GM12891 (cell line): ENCODE measurements at regions not wholly inside any gene's neighbourhood (a gene's known extent, or its start where the extent isn't known, plus 50 kb on each side); places are given as distances from the start of the nearest gene placed in this dataset.

Source experiments
- DNase-seq: peaks from one replicate; pipeline ENCODE4 v3.0.0; 2011; ENCODE audit warnings: low spot score; ENCODE audit not compliant: insufficient read length
- FAIRE-seq: peaks from 2 replicates; lab custom pipeline; 2011; peaks lifted over from hg19 to GRCh38; lab: Jason Lieb, UNC
- PAX5 ChIP-seq: IDR thresholded peaks from 2 replicates; pipeline ENCODE4 v1.6.1; 2011; ENCODE audit warnings: low read length, moderate library complexity, mild to moderate bottlenecking; ENCODE audit not compliant: insufficient read depth, severe bottlenecking
- POLR2A ChIP-seq: IDR thresholded peaks from 2 replicates; pipeline ENCODE4 v1.6.1; 2011; ENCODE audit warnings: low read depth, low read length, control low read depth
- POLR2AphosphoS5 ChIP-seq: IDR thresholded peaks from 2 replicates; pipeline ENCODE4 v1.6.1; 2011; ENCODE audit warnings: low read depth, low read length, control low read depth
- POU2F2 ChIP-seq: IDR thresholded peaks from 2 replicates; pipeline ENCODE4 v1.6.1; 2011; ENCODE audit warnings: low read depth, mild to moderate bottlenecking, control low read depth, low read length, moderate library complexity
- SPI1 ChIP-seq: IDR thresholded peaks from 2 replicates; pipeline ENCODE4 v1.6.1; 2011; ENCODE audit warnings: low read depth, low read length, control low read depth
- TAF1 ChIP-seq: IDR thresholded peaks from 2 replicates; pipeline ENCODE4 v1.6.1; 2011; ENCODE audit warnings: low read depth, low read length, control low read depth

DNA sequence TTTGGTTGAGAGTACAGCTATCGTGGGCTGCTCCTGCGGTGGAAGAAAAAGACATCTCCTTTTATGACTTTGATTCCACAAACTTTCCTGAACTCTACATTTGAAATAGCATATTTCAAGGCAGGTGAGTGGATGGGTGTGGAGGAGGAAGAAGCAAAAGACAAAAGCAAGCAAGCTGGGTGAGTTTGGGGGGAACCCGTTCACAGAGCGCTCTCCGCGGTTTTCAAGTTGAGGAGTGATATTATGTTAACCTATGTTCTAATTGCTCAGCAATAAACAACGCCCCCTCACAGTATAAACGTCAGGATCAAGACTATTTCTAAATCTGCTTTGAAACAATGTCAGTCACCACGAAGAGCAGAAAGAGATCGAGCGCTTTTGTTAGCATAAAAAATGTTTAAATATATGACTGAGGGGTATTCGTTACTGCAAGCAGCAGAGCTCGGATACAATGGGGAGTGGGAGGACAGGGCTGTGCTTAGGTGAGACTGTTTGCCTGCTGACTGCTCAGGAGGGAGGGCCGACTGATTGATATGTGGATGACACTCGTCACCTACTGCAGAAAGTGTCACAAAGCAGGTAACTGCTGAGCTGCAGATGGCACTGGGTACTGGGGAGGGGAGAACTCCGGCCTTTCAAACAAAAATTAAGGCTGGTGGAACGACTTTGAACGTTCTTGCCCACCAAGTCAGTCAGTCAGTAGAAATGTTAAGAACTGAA lies 236.5 kb downstream of the DRD1 start:
- FAIRE-seq (no peak), DNase-seq (no peak)
- TF ChIP-seq SPI1 = no peak
- TF ChIP-seq POLR2AphosphoS5 = no peak
- TF ChIP-seq POLR2A = no peak
- no peak for TF ChIP-seq POU2F2
- no peak for TF ChIP-seq TAF1
- no peak for TF ChIP-seq PAX5

GRCh38 chr5:175206669-175207068 lies 237.3 kb downstream of the DRD1 start:
- DNase-seq = no peak
- no peak for FAIRE-seq
- TF ChIP-seq PAX5 = no peak
- TF ChIP-seq SPI1 = no peak
- TF ChIP-seq POLR2AphosphoS5 = no peak
- no peak for TF ChIP-seq POU2F2
- no peak for TF ChIP-seq POLR2A
- TF ChIP-seq TAF1 = no peak

- TF ChIP-seq POLR2AphosphoS5 = no peak
- no peak for TF ChIP-seq POLR2A
- no peak for TF ChIP-seq PAX5
- TF ChIP-seq POU2F2 = no peak
- no peak for TF ChIP-seq TAF1
- TF ChIP-seq SPI1 = no peak
- no peak for DNase-seq
- FAIRE-seq = no peak
These were observed 241.4 kb downstream of the DRD1 start for GRCh38 chr5:175202463-175203068.

DNA sequence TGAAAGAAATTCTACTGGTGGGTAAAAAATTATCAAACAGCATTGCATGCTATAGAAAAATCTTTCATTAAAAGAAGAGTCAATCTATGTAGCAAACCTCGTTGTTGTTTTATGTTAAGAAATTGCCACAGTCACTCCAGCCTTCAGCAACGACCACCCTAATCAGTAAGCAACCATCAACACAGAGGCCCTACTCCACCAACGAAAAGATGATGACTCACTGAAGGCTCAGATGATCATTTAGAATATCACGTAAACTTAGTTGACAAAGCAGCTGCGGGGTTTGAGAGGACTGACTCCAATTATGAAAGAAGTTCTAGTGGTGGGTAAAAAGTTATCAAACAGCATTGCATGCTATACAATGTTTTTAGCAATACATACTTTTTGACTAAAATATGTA lies 242.6 kb downstream of the DRD1 start:
- DNase-seq (no peak), FAIRE-seq (no peak)
- TF ChIP-seq TAF1 = no peak
- no peak for TF ChIP-seq POLR2A
- no peak for TF ChIP-seq POLR2AphosphoS5
- TF ChIP-seq SPI1 = no peak
- no peak for TF ChIP-seq PAX5
- TF ChIP-seq POU2F2 = no peak

GRCh38 chr5:175195698-175196656 lies 248.0 kb downstream of the DRD1 start:
- no peak for TF ChIP-seq POLR2A
- TF ChIP-seq TAF1 = no peak
- TF ChIP-seq SPI1 = no peak
- TF ChIP-seq POLR2AphosphoS5 = no peak
- TF ChIP-seq PAX5 = no peak
- no peak for TF ChIP-seq POU2F2
- no peak for DNase-seq
- FAIRE-seq = no peak

DNA sequence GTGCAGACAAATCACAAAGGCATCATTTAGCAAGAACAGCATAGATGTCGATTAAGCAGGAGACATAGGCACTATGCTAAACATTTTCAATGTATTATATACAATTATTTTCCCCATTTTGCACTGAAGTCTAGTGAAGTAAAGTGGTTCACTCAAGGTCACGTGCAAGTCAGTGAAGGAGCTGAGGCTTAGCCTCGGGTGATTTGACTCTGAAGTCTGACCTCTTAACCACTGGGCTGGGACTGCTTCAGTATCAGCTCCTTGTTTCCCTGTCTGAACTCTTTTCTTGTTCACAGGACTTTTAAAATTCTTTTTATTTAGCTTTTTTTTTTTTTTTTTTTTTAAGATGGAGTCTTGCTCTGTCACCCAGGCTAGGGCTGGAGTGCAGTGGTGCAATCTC lies 262.7 kb downstream of the DRD1 start:
- DNase-seq (no peak), FAIRE-seq (no peak)
- no peak for TF ChIP-seq SPI1
- no peak for TF ChIP-seq PAX5
- TF ChIP-seq POLR2A = no peak
- no peak for TF ChIP-seq POU2F2
- TF ChIP-seq TAF1 = no peak
- no peak for TF ChIP-seq POLR2AphosphoS5

- TF ChIP-seq POU2F2 (no peak), TAF1 (no peak), POLR2AphosphoS5 (no peak), POLR2A (no peak), SPI1 (no peak), PAX5 (no peak)
- DNase-seq = no peak
- FAIRE-seq = no peak
These were observed 273.1 kb downstream of the DRD1 start for GRCh38 chr5:175170899-175171298.

DNA sequence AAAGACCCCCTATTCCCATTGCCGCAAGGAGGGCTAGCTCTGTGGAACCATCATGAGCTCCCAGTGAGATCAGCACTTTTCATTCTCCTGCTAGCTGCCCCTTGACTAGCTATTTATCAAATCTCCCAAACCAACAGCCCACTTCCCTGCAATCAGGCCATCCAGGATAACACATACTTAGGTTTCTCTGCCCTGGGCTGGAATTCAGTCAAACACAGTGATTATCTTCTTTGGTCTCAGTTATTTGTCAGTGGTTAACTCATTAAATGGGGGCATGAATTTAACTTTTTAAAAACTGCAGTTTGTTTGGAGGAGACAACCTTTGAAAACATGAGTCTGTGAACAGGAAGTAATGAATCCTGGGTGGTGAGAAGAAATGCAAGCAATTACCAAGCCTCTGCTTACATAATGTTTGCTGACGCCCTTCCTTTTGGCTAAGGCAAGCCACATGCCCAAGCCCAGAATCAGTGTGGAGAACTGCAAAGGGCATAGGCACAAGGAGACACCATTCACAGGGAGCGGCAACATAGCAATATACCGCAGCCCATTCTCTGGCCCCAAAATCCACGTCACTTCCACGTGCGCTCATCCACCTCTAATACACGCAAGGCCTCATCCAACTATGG lies 275.0 kb downstream of the DRD1 start:
- FAIRE-seq (no peak), DNase-seq (no peak)
- TF ChIP-seq POLR2A (no peak), POLR2AphosphoS5 (no peak), TAF1 (no peak), PAX5 (no peak), POU2F2 (no peak), SPI1 (no peak)
